ENCODE measurements at regions not wholly inside any gene's neighbourhood (a gene's known extent, or its start where the extent isn't known, plus 50 kb on each side); places are given as distances from the start of the nearest gene placed in this dataset.

DNA sequence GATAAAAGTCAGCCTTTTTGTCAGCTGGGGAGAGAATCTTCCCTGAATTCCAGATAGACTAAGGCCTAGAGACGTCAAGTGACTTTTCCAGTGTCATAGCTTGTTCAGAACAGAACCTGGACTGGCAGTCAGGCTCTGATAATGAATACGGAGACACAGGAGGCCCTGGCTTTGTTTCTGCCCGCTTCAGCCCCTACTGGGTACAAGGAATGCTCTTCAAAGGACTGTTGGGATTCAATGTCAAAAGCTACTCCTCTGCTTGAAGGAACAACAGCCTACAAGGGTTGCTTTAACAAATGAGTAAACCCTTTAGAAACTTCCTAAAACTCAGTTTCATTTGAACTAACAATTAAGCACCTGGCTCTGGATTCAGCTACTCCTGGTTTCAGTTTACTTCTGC lies 412.3 kb downstream of the OXSM start:
- WGBS (ENCODE audit: insufficient coverage, low coverage, missing lambda C conversion rate): 0% methylated on average over 3 of the region's 3 CpGs
- Histone ChIP-seq H3K4me3 (no peak overlapping the region), H3K27ac (ENCODE audit: extremely low read depth, low read depth, low read length) (no peak overlapping the region), H3K36me3 (ENCODE audit: control insufficient read depth, insufficient read depth, low read length) (no peaks in the 10 kb centered on the region), H3K4me2 (ENCODE audit: insufficient read depth, low read length) (no peak overlapping the region), H3K27me3 (ENCODE audit: control insufficient read depth in 2 of 2, insufficient read depth in 2 of 2, low read length in 2 of 2) (no peaks in the 10 kb centered on the region), H3K9me3 (replicated peaks; ENCODE audit: control insufficient read depth, insufficient read depth, low read depth, low read length) (no peaks in the 10 kb centered on the region), H4K20me1 (replicated peaks; ENCODE audit: control insufficient read depth, insufficient read depth, low read length) (no peaks in the 10 kb centered on the region), H3K79me2 (ENCODE audit: control insufficient read depth, insufficient read depth, low read length) (no peaks in the 10 kb centered on the region), H2AFZ (ENCODE audit: low read depth, low read length) (no peak overlapping the region), H3K9ac (ENCODE audit: insufficient read depth in 1 of 2, low read depth in 2 of 2, low read length in 2 of 2) (no peak overlapping the region), H3K4me1 (replicated peaks in 1 of 2; ENCODE audit: control insufficient read depth in 2 of 2, insufficient read depth in 2 of 2, low read length in 2 of 2) (no peaks in the 10 kb centered on the region), H3K9me1 (ENCODE audit: control insufficient read depth, insufficient read depth, low read length) (no peaks in the 10 kb centered on the region)
- POLR2A ChIA-PET: no interaction called here
- no peak for ATAC-seq
- DNase-seq (ENCODE audit: extremely low read depth in 1 of 4, low spot score in 3 of 4): no peak
- CTCF ChIA-PET (ENCODE audit: low intra/inter-chr PET ratio): no interaction called here
- intact Hi-C loops (cut with micrococcal nuclease): no loop called here
- FAIRE-seq: no peak
- in situ Hi-C loops (cut with MboI): no loop called here
- no TSS peak for BruUV-seq (replicated peaks)
- no peak for TF ChIP-seq JUND (IDR thresholded peaks at IDR 0.05; ENCODE audit: borderline replicate concordance, low read depth, low read length)
- TF ChIP-seq JUND (tag; IDR thresholded peaks at IDR 0.05; ENCODE audit: borderline replicate concordance, low read depth, low read length): no peak
- no peak for TF ChIP-seq CTBP1 (IDR thresholded peaks at IDR 0.05; ENCODE audit: borderline replicate concordance)
- no peak for TF ChIP-seq TEAD1 (CRISPR knock-in tag; IDR thresholded peaks at IDR 0.05)
- no peak for TF ChIP-seq ASH1L (IDR thresholded peaks at IDR 0.05; ENCODE audit: borderline replicate concordance, low read depth, partially characterized antibody)
- TF ChIP-seq HDAC2 (IDR thresholded peaks at IDR 0.05): no peak
- TF ChIP-seq SRF (CRISPR knock-in tag; IDR thresholded peaks at IDR 0.05): no peak
- TF ChIP-seq TAL1 (IDR thresholded peaks at IDR 0.05): no peak

DNA sequence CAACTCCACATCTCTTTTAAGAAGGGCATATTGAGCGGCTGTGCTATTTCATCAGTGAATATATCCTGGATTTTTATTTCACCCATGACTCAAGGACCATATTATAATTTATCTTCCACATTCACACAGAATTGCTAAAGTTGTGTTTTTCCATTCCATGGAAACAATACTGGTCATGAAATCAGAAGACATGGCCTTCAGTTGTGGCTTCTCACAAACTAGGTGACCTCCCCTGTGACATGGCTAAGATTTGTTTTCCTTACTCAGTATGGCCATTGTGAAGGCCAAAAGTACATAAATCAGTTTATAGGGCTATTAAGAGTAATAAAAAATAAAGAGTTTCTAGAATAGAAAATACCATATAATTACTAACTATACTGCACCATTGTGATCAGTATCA lies 415.6 kb downstream of the OXSM start:
- no TSS peak for BruUV-seq (replicated peaks)
- FAIRE-seq (no peak), DNase-seq (ENCODE audit: extremely low read depth in 1 of 4, low spot score in 3 of 4) (no peak), ATAC-seq (no peak)
- Histone ChIP-seq H3K9me1 (ENCODE audit: control insufficient read depth, insufficient read depth, low read length) (no peaks in the 10 kb centered on the region), H3K4me2 (ENCODE audit: insufficient read depth, low read length) (no peak overlapping the region), H3K4me1 (replicated peaks in 1 of 2; ENCODE audit: control insufficient read depth in 2 of 2, insufficient read depth in 2 of 2, low read length in 2 of 2) (no peaks in the 10 kb centered on the region), H3K9me3 (replicated peaks; ENCODE audit: control insufficient read depth, insufficient read depth, low read depth, low read length) (no peaks in the 10 kb centered on the region), H3K4me3 (no peak overlapping the region), H4K20me1 (replicated peaks; ENCODE audit: control insufficient read depth, insufficient read depth, low read length) (no peaks in the 10 kb centered on the region), H3K27me3 (ENCODE audit: control insufficient read depth in 2 of 2, insufficient read depth in 2 of 2, low read length in 2 of 2) (no peaks in the 10 kb centered on the region), H3K9ac (ENCODE audit: insufficient read depth in 1 of 2, low read depth in 2 of 2, low read length in 2 of 2) (no peak overlapping the region), H2AFZ (ENCODE audit: low read depth, low read length) (no peak overlapping the region), H3K36me3 (ENCODE audit: control insufficient read depth, insufficient read depth, low read length) (no peaks in the 10 kb centered on the region), H3K27ac (ENCODE audit: extremely low read depth, low read depth, low read length) (no peak overlapping the region), H3K79me2 (ENCODE audit: control insufficient read depth, insufficient read depth, low read length) (no peaks in the 10 kb centered on the region)
- WGBS (ENCODE audit: insufficient coverage, low coverage, missing lambda C conversion rate): 0% methylated on average over 1 of the region's 1 CpG
- ChIA-PET POLR2A (no interaction called here), CTCF (ENCODE audit: low intra/inter-chr PET ratio) (no interaction called here)
- intact Hi-C loops (cut with micrococcal nuclease): no loop called here
- in situ Hi-C loops (cut with MboI): no loop called here
- TF ChIP-seq, protein P1, sequence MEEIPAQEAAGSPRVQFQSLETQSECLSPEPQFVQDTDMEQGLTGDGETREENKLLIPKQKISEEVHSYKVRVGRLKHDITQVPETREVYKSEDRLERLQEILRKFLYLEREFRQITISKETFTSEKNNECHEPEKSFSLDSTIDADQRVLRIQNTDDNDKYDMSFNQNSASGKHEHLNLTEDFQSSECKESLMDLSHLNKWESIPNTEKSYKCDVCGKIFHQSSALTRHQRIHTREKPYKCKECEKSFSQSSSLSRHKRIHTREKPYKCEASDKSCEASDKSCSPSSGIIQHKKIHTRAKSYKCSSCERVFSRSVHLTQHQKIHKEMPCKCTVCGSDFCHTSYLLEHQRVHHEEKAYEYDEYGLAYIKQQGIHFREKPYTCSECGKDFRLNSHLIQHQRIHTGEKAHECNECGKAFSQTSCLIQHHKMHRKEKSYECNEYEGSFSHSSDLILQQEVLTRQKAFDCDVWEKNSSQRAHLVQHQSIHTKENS (CRISPR knock-in tag; IDR thresholded peaks at IDR 0.05): no peak
- no peak for TF ChIP-seq IRF9 (tag; IDR thresholded peaks at IDR 0.05)
- no peak for TF ChIP-seq FOXO4 (CRISPR knock-in tag; IDR thresholded peaks at IDR 0.05)
- no peak for TF ChIP-seq ZNF184 (CRISPR knock-in tag; IDR thresholded peaks at IDR 0.05)
- TF ChIP-seq TBP (optimal IDR thresholded peaks at IDR 0.05; ENCODE audit: low read depth, low read length): no peak
- TF ChIP-seq ZNF507 (tag; conservative IDR thresholded peaks at IDR 0.05): no peak
- no peak for TF ChIP-seq MTF1 (CRISPR knock-in tag; IDR thresholded peaks at IDR 0.05; ENCODE audit: borderline replicate concordance)
- TF ChIP-seq NFXL1 (CRISPR knock-in tag; IDR thresholded peaks at IDR 0.05): no peak

All from K562 (cell line).